ENCODE measurements at regions not wholly inside any gene's neighbourhood (a gene's known extent, or its start where the extent isn't known, plus 50 kb on each side); places are given as distances from the start of the nearest gene placed in this dataset.

DNA sequence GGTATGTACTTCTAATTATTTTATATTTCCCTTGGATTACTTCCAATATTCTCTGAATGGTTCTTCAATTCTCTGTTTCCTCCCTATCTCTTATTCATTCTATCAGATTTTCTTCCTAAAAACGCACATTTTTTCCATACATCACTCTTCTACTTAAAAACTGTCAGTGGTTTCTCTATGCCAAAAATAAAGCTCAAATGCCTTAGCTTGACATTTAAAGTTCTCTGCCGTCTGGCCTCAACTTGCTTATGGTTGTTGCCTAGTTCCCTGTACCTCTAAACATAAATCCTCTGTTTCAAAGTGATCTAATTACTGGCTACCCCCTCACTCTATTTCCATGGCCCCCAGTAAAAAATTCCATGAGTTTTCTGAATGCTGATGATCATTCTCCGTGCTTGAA is 671.0 kb upstream of the ADGRL2 start:
- Histone ChIP-seq H3K27ac (ENCODE audit: low read length, poor library complexity, severe bottlenecking) (no peak overlapping the region), H3K36me3 (ENCODE audit: control insufficient read depth in 1 of 2, insufficient read depth in 2 of 2, low read depth in 1 of 2, low read length in 2 of 2) (no peaks in the 10 kb centered on the region), H3K27me3 (ENCODE audit: control insufficient read depth in 1 of 2, insufficient read depth in 1 of 2, low read length in 2 of 2) (no peaks in the 10 kb centered on the region), H2BK5ac (ENCODE audit: low read depth, low read length, poor library complexity, severe bottlenecking) (no peak overlapping the region), H2AK5ac (ENCODE audit: low read length, severe bottlenecking) (no peak overlapping the region), H3K18ac (ENCODE audit: low read depth in 1 of 2, low read length in 2 of 2) (no peak overlapping the region), H2AFZ (ENCODE audit: low read depth, low read length) (no peak overlapping the region), H2BK15ac (ENCODE audit: low read depth, poor library complexity, severe bottlenecking) (no peak overlapping the region), H3K4me1 (ENCODE audit: control insufficient read depth, insufficient read depth, low read depth, low read length) (no peaks in the 10 kb centered on the region), H2BK12ac (ENCODE audit: low read length in 2 of 2) (no peak overlapping the region), H3K4ac (ENCODE audit: low read depth in 1 of 2, low read length in 2 of 2) (no peak overlapping the region), H3K4me3 (ENCODE audit: insufficient read depth in 1 of 2, low read depth in 1 of 2, low read length in 2 of 2) (no peak overlapping the region), H2BK120ac (ENCODE audit: low read depth, low read length) (no peak overlapping the region), H3K9me3 (ENCODE audit: control insufficient read depth, low read length) (no peaks in the 10 kb centered on the region), H3K79me1 (replicated peaks; ENCODE audit: low read length, poor library complexity, severe bottlenecking) (no peaks in the 10 kb centered on the region), H3K9ac (ENCODE audit: low read length) (no peak overlapping the region), H3K23ac (ENCODE audit: low read length in 2 of 2) (no peak overlapping the region), H3K4me2 (ENCODE audit: low read length, poor library complexity, severe bottlenecking) (no peak overlapping the region), H4K91ac (ENCODE audit: low read length) (no peak overlapping the region), H4K8ac (ENCODE audit: low read length) (no peak overlapping the region), H3K14ac (ENCODE audit: low read length in 2 of 2) (no peak overlapping the region)
- WGBS = 77% methylated on average over 3 of the region's 3 CpGs
- no peak for DNase-seq

GRCh38 chr1:81129366-81129765 is 671.4 kb upstream of the ADGRL2 start:
- Histone ChIP-seq H2AK5ac (ENCODE audit: low read length, severe bottlenecking) (no peak overlapping the region), H2BK12ac (ENCODE audit: low read length in 2 of 2) (no peak overlapping the region), H3K4me2 (ENCODE audit: low read length, poor library complexity, severe bottlenecking) (no peak overlapping the region), H3K14ac (ENCODE audit: low read length in 2 of 2) (no peak overlapping the region), H2BK15ac (ENCODE audit: low read depth, poor library complexity, severe bottlenecking) (no peak overlapping the region), H3K27me3 (ENCODE audit: control insufficient read depth in 1 of 2, insufficient read depth in 1 of 2, low read length in 2 of 2) (no peaks in the 10 kb centered on the region), H2AFZ (ENCODE audit: low read depth, low read length) (no peak overlapping the region), H4K91ac (ENCODE audit: low read length) (no peak overlapping the region), H3K4ac (ENCODE audit: low read depth in 1 of 2, low read length in 2 of 2) (no peak overlapping the region), H2BK5ac (ENCODE audit: low read depth, low read length, poor library complexity, severe bottlenecking) (no peak overlapping the region), H3K9ac (ENCODE audit: low read length) (no peak overlapping the region), H4K8ac (ENCODE audit: low read length) (no peak overlapping the region), H3K4me1 (ENCODE audit: control insufficient read depth, insufficient read depth, low read depth, low read length) (no peaks in the 10 kb centered on the region), H3K9me3 (ENCODE audit: control insufficient read depth, low read length) (no peaks in the 10 kb centered on the region), H3K4me3 (ENCODE audit: insufficient read depth in 1 of 2, low read depth in 1 of 2, low read length in 2 of 2) (no peak overlapping the region), H3K79me1 (replicated peaks; ENCODE audit: low read length, poor library complexity, severe bottlenecking) (no peaks in the 10 kb centered on the region), H2BK120ac (ENCODE audit: low read depth, low read length) (no peak overlapping the region), H3K36me3 (ENCODE audit: control insufficient read depth in 1 of 2, insufficient read depth in 2 of 2, low read depth in 1 of 2, low read length in 2 of 2) (no peaks in the 10 kb centered on the region), H3K18ac (ENCODE audit: low read depth in 1 of 2, low read length in 2 of 2) (no peak overlapping the region), H3K23ac (ENCODE audit: low read length in 2 of 2) (no peak overlapping the region), H3K27ac (ENCODE audit: low read length, poor library complexity, severe bottlenecking) (no peak overlapping the region)
- no peak for DNase-seq
- 74% methylated on average over 3 of the region's 4 CpGs for WGBS

DNA sequence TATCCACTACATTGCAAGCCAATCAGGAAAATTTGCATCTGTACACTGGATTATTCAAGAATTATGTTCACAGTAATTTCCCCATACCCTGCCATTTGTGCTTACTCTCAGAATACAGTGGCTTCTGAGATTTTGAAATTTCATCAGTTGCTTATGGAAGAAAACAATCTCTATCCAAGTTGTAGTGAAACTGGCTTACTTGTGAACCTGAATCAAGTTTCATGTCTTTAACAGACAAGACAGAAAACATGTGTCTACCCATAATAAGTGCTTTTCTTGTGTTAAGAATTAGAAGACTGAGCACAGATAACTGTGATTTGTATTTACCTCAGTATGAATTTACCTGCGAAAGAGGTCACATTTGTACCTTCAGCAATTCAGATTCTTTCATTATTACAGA is 672.7 kb upstream of the ADGRL2 start:
- Histone ChIP-seq H2BK120ac (ENCODE audit: low read depth, low read length) (no peak overlapping the region), H3K14ac (ENCODE audit: low read length in 2 of 2) (no peak overlapping the region), H3K18ac (ENCODE audit: low read depth in 1 of 2, low read length in 2 of 2) (no peak overlapping the region), H3K79me1 (replicated peaks; ENCODE audit: low read length, poor library complexity, severe bottlenecking) (no peaks in the 10 kb centered on the region), H3K4me2 (ENCODE audit: low read length, poor library complexity, severe bottlenecking) (no peak overlapping the region), H3K23ac (ENCODE audit: low read length in 2 of 2) (no peak overlapping the region), H2AFZ (ENCODE audit: low read depth, low read length) (no peak overlapping the region), H3K36me3 (ENCODE audit: control insufficient read depth in 1 of 2, insufficient read depth in 2 of 2, low read depth in 1 of 2, low read length in 2 of 2) (no peaks in the 10 kb centered on the region), H4K8ac (ENCODE audit: low read length) (no peak overlapping the region), H3K9me3 (ENCODE audit: control insufficient read depth, low read length) (no peaks in the 10 kb centered on the region), H2BK15ac (ENCODE audit: low read depth, poor library complexity, severe bottlenecking) (no peak overlapping the region), H3K27me3 (ENCODE audit: control insufficient read depth in 1 of 2, insufficient read depth in 1 of 2, low read length in 2 of 2) (no peaks in the 10 kb centered on the region), H4K91ac (ENCODE audit: low read length) (no peak overlapping the region), H3K4ac (ENCODE audit: low read depth in 1 of 2, low read length in 2 of 2) (no peak overlapping the region), H3K9ac (ENCODE audit: low read length) (no peak overlapping the region), H2BK5ac (ENCODE audit: low read depth, low read length, poor library complexity, severe bottlenecking) (no peak overlapping the region), H3K4me1 (ENCODE audit: control insufficient read depth, insufficient read depth, low read depth, low read length) (no peaks in the 10 kb centered on the region), H2AK5ac (ENCODE audit: low read length, severe bottlenecking) (no peak overlapping the region), H2BK12ac (ENCODE audit: low read length in 2 of 2) (no peak overlapping the region), H3K4me3 (ENCODE audit: insufficient read depth in 1 of 2, low read depth in 1 of 2, low read length in 2 of 2) (no peak overlapping the region), H3K27ac (ENCODE audit: low read length, poor library complexity, severe bottlenecking) (no peak overlapping the region)
- no CpG with 5 or more reads among the region's 1 CpG for WGBS
- no peak for DNase-seq

- Histone ChIP-seq H3K4ac (ENCODE audit: low read depth in 1 of 2, low read length in 2 of 2) (no peak overlapping the region), H3K27me3 (ENCODE audit: control insufficient read depth in 1 of 2, insufficient read depth in 1 of 2, low read length in 2 of 2) (no peaks in the 10 kb centered on the region), H3K79me1 (replicated peaks; ENCODE audit: low read length, poor library complexity, severe bottlenecking) (no peaks in the 10 kb centered on the region), H2AK5ac (ENCODE audit: low read length, severe bottlenecking) (no peak overlapping the region), H3K9ac (ENCODE audit: low read length) (no peak overlapping the region), H2AFZ (ENCODE audit: low read depth, low read length) (no peak overlapping the region), H3K9me3 (ENCODE audit: control insufficient read depth, low read length) (no peaks in the 10 kb centered on the region), H2BK5ac (ENCODE audit: low read depth, low read length, poor library complexity, severe bottlenecking) (no peak overlapping the region), H3K27ac (ENCODE audit: low read length, poor library complexity, severe bottlenecking) (no peak overlapping the region), H2BK12ac (ENCODE audit: low read length in 2 of 2) (no peak overlapping the region), H3K4me3 (ENCODE audit: insufficient read depth in 1 of 2, low read depth in 1 of 2, low read length in 2 of 2) (no peak overlapping the region), H4K8ac (ENCODE audit: low read length) (no peak overlapping the region), H2BK15ac (ENCODE audit: low read depth, poor library complexity, severe bottlenecking) (no peak overlapping the region), H4K91ac (ENCODE audit: low read length) (no peak overlapping the region), H3K4me2 (ENCODE audit: low read length, poor library complexity, severe bottlenecking) (no peak overlapping the region), H3K14ac (ENCODE audit: low read length in 2 of 2) (no peak overlapping the region), H3K23ac (ENCODE audit: low read length in 2 of 2) (no peak overlapping the region), H2BK120ac (ENCODE audit: low read depth, low read length) (no peak overlapping the region), H3K18ac (ENCODE audit: low read depth in 1 of 2, low read length in 2 of 2) (peak overlapping the region; percentile 33 to 68), H3K36me3 (ENCODE audit: control insufficient read depth in 1 of 2, insufficient read depth in 2 of 2, low read depth in 1 of 2, low read length in 2 of 2) (no peaks in the 10 kb centered on the region), H3K4me1 (ENCODE audit: control insufficient read depth, insufficient read depth, low read depth, low read length) (no peaks in the 10 kb centered on the region)
- WGBS = 72% methylated on average over 3 of the region's 3 CpGs
- peak; percentile 26 for DNase-seq
Observed at GRCh38 chr1:81126989-81127581, 673.6 kb upstream of the ADGRL2 start.

All from mesenchymal stem cell (in vitro differentiated cells and primary cell).